GM23338 (cell line): ENCODE measurements at regions not wholly inside any gene's neighbourhood (a gene's known extent, or its start where the extent isn't known, plus 50 kb on each side); places are given as distances from the start of the nearest gene placed in this dataset.

ENCODE experiments used
- ATAC-seq: fragments of 200-7000 bp; cut with Tn5 transposase; 3 replicates; pipeline ENCODE4 v1.9.1; 2020
- DNase-seq: peaks from one replicate; pipeline ENCODE4 v3.0.0-alpha.2; 2015; ENCODE audit warnings: low spot score
- H2AFZ ChIP-seq: fragments of 200-600 bp; sonication (generic); 2 replicates; pipeline ENCODE4 v1.8.0; 2016; ENCODE audit warnings: antibody characterized with exemption, mild to moderate bottlenecking, moderate library complexity
- H3F3A ChIP-seq: fragments of 200-600 bp; sonication (generic); replicated peaks from 2 replicates; pipeline ENCODE4 v1.8.0; 2017; ENCODE audit warnings: antibody characterized with exemption, mixed run types, low read depth
- H3K27ac ChIP-seq: fragments of 200-600 bp; sonication (generic); 2 replicates; pipeline ENCODE4 v1.6.1; 2016; ENCODE audit warnings: low read depth
- H3K27me3 ChIP-seq: fragments of 200-600 bp; sonication (generic); 2 replicates; pipeline ENCODE4 v1.8.0; 2016; ENCODE audit warnings: mild to moderate bottlenecking, mixed run types, moderate library complexity; ENCODE audit not compliant: insufficient read depth
- H3K36me3 ChIP-seq: fragments of 200-600 bp; sonication (generic); 2 replicates; pipeline ENCODE4 v1.8.0; 2016; ENCODE audit warnings: mild to moderate bottlenecking; ENCODE audit not compliant: insufficient read depth
- H3K4me1 ChIP-seq: fragments of 200-600 bp; sonication (generic); 2 replicates; pipeline ENCODE4 v1.8.0; 2016; ENCODE audit warnings: mild to moderate bottlenecking, moderate library complexity; ENCODE audit not compliant: insufficient read depth
- H3K4me2 ChIP-seq: fragments of 200-600 bp; sonication (generic); 2 replicates; pipeline ENCODE4 v1.7.1; 2017; ENCODE audit warnings: mixed run types
- H3K4me3 ChIP-seq: fragments of 200-600 bp; sonication (generic); 2 replicates; pipeline ENCODE4 v1.6.1; 2016; ENCODE audit warnings: mixed run types
- H3K79me2 ChIP-seq: fragments of 200-600 bp; sonication (generic); replicated peaks from 2 replicates; pipeline ENCODE4 v1.8.0; 2017; ENCODE audit warnings: mild to moderate bottlenecking; ENCODE audit not compliant: insufficient read depth
- H3K9me2 ChIP-seq: fragments of 200-600 bp; sonication (generic); 2 replicates; pipeline ENCODE4 v1.8.0; 2017; ENCODE audit not compliant: insufficient read depth
- H4K20me1 ChIP-seq: fragments of 200-600 bp; sonication (generic); replicated peaks from 2 replicates; pipeline ENCODE4 v1.8.0; 2017; ENCODE audit warnings: mild to moderate bottlenecking; ENCODE audit not compliant: insufficient read depth
- H3K27ac Mint-ChIP-seq: 2 replicates; pipeline ENCODE4 v1.8.0; 2020; ENCODE audit warnings: inconsistent platforms, mild to moderate bottlenecking, moderate library complexity, mixed read lengths
- H3K27me3 Mint-ChIP-seq: 3 replicates; pipeline ENCODE4 v1.8.0; 2022; ENCODE audit warnings: low read depth, mild to moderate bottlenecking, moderate library complexity, mixed read lengths, inconsistent platforms; ENCODE audit not compliant: insufficient read depth, poor library complexity
- H3K36me3 Mint-ChIP-seq: 3 replicates; pipeline ENCODE4 v1.8.0; 2021; ENCODE audit warnings: low read depth, mild to moderate bottlenecking, inconsistent platforms, moderate library complexity, mixed read lengths
- H3K4me1 Mint-ChIP-seq: 3 replicates; pipeline ENCODE4 v1.8.0; 2020; ENCODE audit warnings: mild to moderate bottlenecking, inconsistent platforms, mixed read lengths
- H3K4me3 Mint-ChIP-seq: 3 replicates; pipeline ENCODE4 v1.8.0; 2021; ENCODE audit warnings: moderate library complexity, mild to moderate bottlenecking, inconsistent platforms, mixed read lengths
- H3K9me3 Mint-ChIP-seq: 3 replicates; pipeline ENCODE4 v1.8.0; 2020; ENCODE audit warnings: moderate library complexity, mild to moderate bottlenecking, inconsistent platforms, mixed read lengths
- CREB1 ChIP-seq: fragments of 250-450 bp; sonication (Bioruptor Pico); IDR thresholded peaks from 2 replicates; pipeline ENCODE4 v1.5.0; 2020; ENCODE audit warnings: low read depth, mild to moderate bottlenecking, moderate library complexity
- CTCF ChIP-seq, 2 experiments: fragments of 200-600 bp in 1 of 2; sonication (generic) in 1 of 2; conservative IDR thresholded peaks; 2 replicates each; pipeline versions ENCODE4 v1.5.1 to v1.6.1; 2016 to 2017; ENCODE audit warnings: antibody characterized with exemption in 2 of 2, low read depth in 2 of 2, mild to moderate bottlenecking in 2 of 2, moderate library complexity in 1 of 2
- ETS1 ChIP-seq: IDR thresholded peaks from 2 replicates; pipeline ENCODE4 v1.6.1; 2016; ENCODE audit warnings: antibody characterized with exemption
- EZH2 ChIP-seq: fragments of 200-600 bp; sonication (generic); IDR thresholded peaks from one replicate; pipeline ENCODE4 v1.8.0; 2017; ENCODE audit warnings: antibody characterized with exemption, mild to moderate bottlenecking, low read depth; ENCODE audit not compliant: unreplicated experiment
- EZH2phosphoT487 ChIP-seq: fragments of 200-600 bp; sonication (generic); IDR thresholded peaks from one replicate; pipeline ENCODE4 v1.8.1; 2018; ENCODE audit warnings: antibody characterized with exemption; ENCODE audit not compliant: unreplicated experiment
- JUNB ChIP-seq: IDR thresholded peaks from one replicate; pipeline ENCODE4 v1.6.1; 2016; ENCODE audit warnings: antibody characterized with exemption; ENCODE audit not compliant: unreplicated experiment
- NANOG ChIP-seq: IDR thresholded peaks from 2 replicates; pipeline ENCODE4 v1.6.1; 2016; ENCODE audit warnings: antibody characterized with exemption, borderline replicate concordance
- POLR2AphosphoS5 ChIP-seq: IDR thresholded peaks from 2 replicates; pipeline ENCODE4 v1.6.1; 2016; ENCODE audit warnings: antibody characterized with exemption, low read depth
- STAT1 ChIP-seq: IDR thresholded peaks from one replicate; pipeline ENCODE4 v1.6.1; 2016; ENCODE audit warnings: antibody characterized with exemption; ENCODE audit not compliant: unreplicated experiment
- ZNF114 ChIP-seq: fragments of 250-450 bp; sonication (Bioruptor Pico); IDR thresholded peaks from 2 replicates; pipeline ENCODE4 v1.5.0; 2020; ENCODE audit warnings: mild to moderate bottlenecking, moderate library complexity
- ZNF331 ChIP-seq: fragments of 250-450 bp; sonication (Bioruptor Pico); IDR thresholded peaks from 2 replicates; pipeline ENCODE4 v1.5.0; 2020; ENCODE audit warnings: low read depth, mild to moderate bottlenecking, moderate library complexity
- ZNF462 ChIP-seq: fragments of 250-450 bp; sonication (Bioruptor Pico); IDR thresholded peaks from 2 replicates; pipeline ENCODE4 v1.5.0; 2020; ENCODE audit warnings: mild to moderate bottlenecking, moderate library complexity

- no peak overlapping the region for H3K4me3 Mint-ChIP-seq
Measured at GRCh38 chr4:136307765-136308164, 1224.5 kb downstream of the PCDH18 start.

GRCh38 chr4:136306361-136306760 lies 1225.9 kb downstream of the PCDH18 start:
- H2AFZ ChIP-seq: peak overlapping the region; percentile 39; the same call in 1 of the 2 replicates
- Mint-ChIP-seq H3K9me3 (no peaks in the 10 kb centered on the region), H3K27me3 (peaks cover 2% of the 10 kb centered on the region), H3K36me3 (no peaks in the 10 kb centered on the region), H3K4me1 (no peaks in the 10 kb centered on the region), H3K4me3 (no peak overlapping the region), H3K27ac (no peak overlapping the region)
- no peaks in the 10 kb centered on the region for H3K36me3 ChIP-seq
- H3K9me2 ChIP-seq: no peaks in the 10 kb centered on the region; the same call in 1 of the 2 replicates
- no peaks in the 10 kb centered on the region for H3K27me3 ChIP-seq
- H4K20me1 ChIP-seq: no peaks in the 10 kb centered on the region
- H3K4me3 ChIP-seq: no peak overlapping the region
- H3K4me2 ChIP-seq: no peak overlapping the region
- no peak for DNase-seq
- no peaks in the 10 kb centered on the region for H3F3A ChIP-seq
- H3K4me1 ChIP-seq: no peaks in the 10 kb centered on the region
- ATAC-seq: no peak
- no peaks in the 10 kb centered on the region for H3K79me2 ChIP-seq
- H3K27ac ChIP-seq: no peak overlapping the region
- TF ChIP-seq POLR2AphosphoS5: no peak
- no peak for TF ChIP-seq JUNB
- no peak for TF ChIP-seq ZNF114 (CRISPR knock-in tag)
- TF ChIP-seq ZNF331 (CRISPR knock-in tag): no peak
- no peak for TF ChIP-seq ETS1
- TF ChIP-seq EZH2: no peak
- no peak for TF ChIP-seq NANOG
- no peak for TF ChIP-seq STAT1
- TF ChIP-seq ZNF462 (CRISPR knock-in tag): no peak
- no peak for TF ChIP-seq CTCF (conservative IDR thresholded peaks at IDR 0.05; ENCODE audit: low read depth in 2 of 2)
- TF ChIP-seq CREB1 (CRISPR knock-in tag): no peak
- TF ChIP-seq EZH2phosphoT487: no peak

More at GRCh38 chr4:136307765-136308164, 1224.5 kb downstream of the PCDH18 start:
- Histone ChIP-seq H3K4me2 (no peak overlapping the region), H3K79me2 (no peaks in the 10 kb centered on the region), H3K4me1 (no peaks in the 10 kb centered on the region), H3K27ac (no peak overlapping the region), H3K36me3 (no peaks in the 10 kb centered on the region), H3K4me3 (no peak overlapping the region), H2AFZ (no peak overlapping the region), H4K20me1 (no peaks in the 10 kb centered on the region), H3F3A (no peaks in the 10 kb centered on the region), H3K9me2 (no peaks in the 10 kb centered on the region; the same call in 1 of the 2 replicates), H3K27me3 (no peaks in the 10 kb centered on the region)
- Mint-ChIP-seq H3K27ac (no peak overlapping the region), H3K27me3 (peaks cover 2% of the 10 kb centered on the region), H3K4me1 (no peaks in the 10 kb centered on the region), H3K9me3 (no peaks in the 10 kb centered on the region), H3K36me3 (no peaks in the 10 kb centered on the region)
- ATAC-seq (no peak), DNase-seq (no peak)
- TF ChIP-seq EZH2phosphoT487: no peak
- TF ChIP-seq STAT1: no peak
